ENCODE measurements at regions not wholly inside any gene's neighbourhood (a gene's known extent, or its start where the extent isn't known, plus 50 kb on each side); places are given as distances from the start of the nearest gene placed in this dataset.
A peak's percentile ranks its signal among the peaks of the same experiment; 100 is the strongest.

GRCh38 chr2:150620416-150620815, 132.9 kb upstream of the RND3 start:
- no peak for DNase-seq (ENCODE audit: low read depth)

GRCh38 chr2:150619607-150620330, 132.3 kb upstream of the RND3 start:
- DNase-seq (ENCODE audit: low read depth): peak; percentile 74

GRCh38 chr2:150618245-150618895, 130.9 kb upstream of the RND3 start:
- DNase-seq (ENCODE audit: low read depth): peak; percentile 28

- peak; percentile 80 for DNase-seq (ENCODE audit: low read depth)
Observed at GRCh38 chr2:150617351-150617978, 130.0 kb upstream of the RND3 start.

GRCh38 chr2:150612957-150613710, 125.7 kb upstream of the RND3 start:
- no peak for DNase-seq (ENCODE audit: low read depth)

GRCh38 chr2:150610670-150611279, 123.3 kb upstream of the RND3 start:
- DNase-seq (ENCODE audit: low read depth): peak; percentile 56

GRCh38 chr2:150609831-150610582, 122.5 kb upstream of the RND3 start:
- DNase-seq (ENCODE audit: low read depth): no peak

- no peak for DNase-seq (ENCODE audit: low read depth)
Observed at GRCh38 chr2:150608341-150608740, 120.9 kb upstream of the RND3 start.

GRCh38 chr2:150607390-150607811, 119.9 kb upstream of the RND3 start:
- peak; percentile 49 for DNase-seq (ENCODE audit: low read depth)

- DNase-seq (ENCODE audit: low read depth): no peak
Observed at GRCh38 chr2:150606380-150607060, 119.1 kb upstream of the RND3 start.

GRCh38 chr2:150605664-150606063, 118.2 kb upstream of the RND3 start:
- DNase-seq (ENCODE audit: low read depth): no peak

GRCh38 chr2:150601280-150602038, 114.0 kb upstream of the RND3 start:
- DNase-seq (ENCODE audit: low read depth): peak; percentile 49

GRCh38 chr2:150599889-150600288, 112.4 kb upstream of the RND3 start:
- DNase-seq (ENCODE audit: low read depth): no peak

GRCh38 chr2:150598383-150598782, 110.9 kb upstream of the RND3 start:
- no peak for DNase-seq (ENCODE audit: low read depth)

- peak; percentile 34 for DNase-seq (ENCODE audit: low read depth)
Observed at GRCh38 chr2:150595803-150596470, 108.5 kb upstream of the RND3 start.

GRCh38 chr2:150594299-150594698, 106.8 kb upstream of the RND3 start:
- DNase-seq (ENCODE audit: low read depth): no peak

- DNase-seq (ENCODE audit: low read depth): peak; percentile 54
Observed at GRCh38 chr2:150591496-150592285, 104.2 kb upstream of the RND3 start.

- no peak for DNase-seq (ENCODE audit: low read depth)
Observed at GRCh38 chr2:150589681-150590080, 102.2 kb upstream of the RND3 start.
